Adrenal gland (tissue), 9 donors: ENCODE measurements at regions not wholly inside any gene's neighbourhood (a gene's known extent, or its start where the extent isn't known, plus 50 kb on each side); places are given as distances from the start of the nearest gene placed in this dataset.

Experiments
- DNase-seq, 7 donors: peaks; one replicate each; pipeline ENCODE4 v3.0.0-alpha.2; 2019 to 2020
- H3K27ac ChIP-seq, 5 donors: fragments of 200-600 bp; sonication (generic) in 4 of 5; 1 replicate in 3 of 5; 2 replicates in 2 of 5; pipeline versions ENCODE4 v1.5.1 to v1.8.0; 2016 to 2020; ENCODE audit warnings: mild to moderate bottlenecking in 1 of 5
- H3K27me3 ChIP-seq: fragments of 200-600 bp; 2 replicates; pipeline ENCODE4 v1.8.0; 2021
- H3K36me3 ChIP-seq, 2 donors: fragments of 200-600 bp; replicated peaks in 1 of 2; 1 replicate in 1 of 2; 2 replicates in 1 of 2; pipeline versions ENCODE4 v1.5.1 to v1.8.0; 2018 to 2022
- H3K4me1 ChIP-seq, 2 donors: fragments of 200-600 bp; replicated peaks in 1 of 2; 1 replicate in 1 of 2; 2 replicates in 1 of 2; pipeline versions ENCODE4 v1.5.1 to v1.8.0; 2018 to 2021
- H3K4me3 ChIP-seq, 4 donors: fragments of 200-600 bp; sonication (generic) in 3 of 4; one replicate each; pipeline ENCODE4 v1.5.1; 2016 to 2018
- H3K9me3 ChIP-seq, 3 donors: fragments of 200-600 bp; sonication (generic) in 1 of 3; replicated peaks in 1 of 3; 1 replicate in 2 of 3; 2 replicates in 1 of 3; pipeline versions ENCODE4 v1.5.1 to v1.8.0; 2016 to 2021
- POLR2A ChIP-seq, 2 donors: fragments of 450-650 bp; IDR thresholded peaks; one replicate each; pipeline ENCODE4 v1.6.1; 2017; ENCODE audit warnings: antibody characterized with exemption in 2 of 2, mild to moderate bottlenecking in 2 of 2, moderate library complexity in 1 of 2
- WGBS, 4 donors: extraction: QIAGEN DNeasy Blood & Tissue Kit in 2 of 4; methylation state at CpG; one replicate each; pipeline versions ENCODE4 v1.1.5 to v1.1.7; 2013 to 2017; 5-methylcytosine and 5-hydroxymethylcytosine counted together
- intact Hi-C, 2 donors: fragments of 100-400 bp; cut with DNase I; formaldehyde crosslinking; loops; one replicate each; pipeline versions ENCODE4 v1.14.1 to v1.15.0; 2022 to 2023
- TF ChIP-seq, protein P1 (sequence below), 6 experiments: fragments of 450-650 bp in 4 of 6; fragments of 200-600 bp in 2 of 6; sonication (generic) in 1 of 6; IDR thresholded peaks; 1 replicate in 5 of 6; 2 replicates in 1 of 6; pipeline versions ENCODE4 v1.5.1 to v1.8.0; 2016 to 2021; ENCODE audit warnings: antibody characterized with exemption in 6 of 6, mild to moderate bottlenecking in 2 of 6, moderate library complexity in 1 of 6
- donor health status: healthy with polysubstance abuse.
- donor health status: Bipolar disorder and iron deficiency.
- donor health status: DM: yes; HTN: yes; CAD: no.
- donor health status: DM: no; HTN: no; CAD: no.
- donor health status: DM: no; HTN: no; CAD: no.

DNA sequence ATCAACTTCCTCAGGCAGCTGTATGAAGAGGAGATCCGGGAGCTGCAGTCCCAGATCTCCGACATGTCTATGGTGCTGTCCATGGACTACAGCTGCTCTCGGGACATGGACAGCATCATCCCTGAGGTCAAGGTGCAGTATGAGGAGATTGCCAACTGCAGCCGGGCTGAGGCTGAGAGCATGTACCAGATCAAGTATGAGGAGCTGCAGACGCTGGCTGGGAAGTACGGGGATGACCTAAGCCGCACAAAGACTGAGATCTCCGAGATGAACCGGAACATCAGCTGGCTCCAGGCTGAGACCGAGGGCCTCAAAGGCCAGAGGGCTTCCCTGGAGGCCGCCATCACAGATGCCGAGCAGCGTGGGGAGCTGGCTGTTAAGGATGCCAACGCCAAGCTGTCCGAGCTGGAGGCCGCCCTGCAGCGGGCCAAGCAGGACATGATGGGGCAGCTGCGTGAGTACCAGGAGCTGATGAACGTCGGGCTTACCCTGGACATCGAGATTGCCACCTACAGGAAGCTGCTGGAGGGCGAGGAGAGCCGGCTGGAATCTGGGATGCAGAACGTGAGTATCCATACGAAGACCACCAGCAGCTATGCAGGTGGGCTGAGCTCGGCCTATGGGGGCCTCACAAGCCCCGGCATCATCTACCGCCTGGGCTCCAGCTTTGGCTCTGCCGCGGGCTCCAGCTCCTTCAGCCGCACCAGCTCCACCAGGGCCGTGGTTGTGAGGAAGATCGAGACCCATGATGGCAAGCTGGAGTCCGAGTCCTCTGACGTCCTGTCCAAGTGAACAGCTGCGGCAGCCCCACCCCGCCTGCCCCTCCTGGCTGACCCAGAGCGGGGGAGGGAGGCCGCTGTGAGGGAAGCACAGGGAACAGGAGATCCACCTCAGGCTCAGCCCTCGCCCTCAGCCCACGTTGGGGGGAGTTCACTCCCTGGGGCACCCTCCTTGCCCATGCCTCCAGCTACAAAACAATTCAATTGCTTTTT is 84.0 kb downstream of the SEC61B start:
- DNase-seq, result no peak
- Histone ChIP-seq H3K27me3 (no peaks in the 10 kb centered on the region), H3K9me3 (no peaks in the 10 kb centered on the region), H3K4me3 (no peak overlapping the region), H3K27ac (no peak overlapping the region), H3K4me1 (no peaks in the 10 kb centered on the region), H3K36me3 (no peaks in the 10 kb centered on the region)
- intact Hi-C loops, result loop anchor here in 1 of 2 donors (5.0 kb wide), 1 partner anchor 51 kb away; no protein-coding TSS in a partner anchor
- 93 to 95% (median 94%) methylated on average over 24 to 41 of the region's 41 CpGs for WGBS, 4 donors
- no peak for TF ChIP-seq POLR2A (IDR thresholded peaks at IDR 0.05)
- TF ChIP-seq, protein P1, sequence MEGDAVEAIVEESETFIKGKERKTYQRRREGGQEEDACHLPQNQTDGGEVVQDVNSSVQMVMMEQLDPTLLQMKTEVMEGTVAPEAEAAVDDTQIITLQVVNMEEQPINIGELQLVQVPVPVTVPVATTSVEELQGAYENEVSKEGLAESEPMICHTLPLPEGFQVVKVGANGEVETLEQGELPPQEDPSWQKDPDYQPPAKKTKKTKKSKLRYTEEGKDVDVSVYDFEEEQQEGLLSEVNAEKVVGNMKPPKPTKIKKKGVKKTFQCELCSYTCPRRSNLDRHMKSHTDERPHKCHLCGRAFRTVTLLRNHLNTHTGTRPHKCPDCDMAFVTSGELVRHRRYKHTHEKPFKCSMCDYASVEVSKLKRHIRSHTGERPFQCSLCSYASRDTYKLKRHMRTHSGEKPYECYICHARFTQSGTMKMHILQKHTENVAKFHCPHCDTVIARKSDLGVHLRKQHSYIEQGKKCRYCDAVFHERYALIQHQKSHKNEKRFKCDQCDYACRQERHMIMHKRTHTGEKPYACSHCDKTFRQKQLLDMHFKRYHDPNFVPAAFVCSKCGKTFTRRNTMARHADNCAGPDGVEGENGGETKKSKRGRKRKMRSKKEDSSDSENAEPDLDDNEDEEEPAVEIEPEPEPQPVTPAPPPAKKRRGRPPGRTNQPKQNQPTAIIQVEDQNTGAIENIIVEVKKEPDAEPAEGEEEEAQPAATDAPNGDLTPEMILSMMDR (IDR thresholded peaks at IDR 0.05), result no peak

GRCh38 chr9:99307851-99308250 is 85.8 kb downstream of the SEC61B start:
- no peaks in the 10 kb centered on the region for H3K4me1 ChIP-seq
- no peak for DNase-seq
- no peaks in the 10 kb centered on the region for H3K27me3 ChIP-seq
- TF ChIP-seq, protein P1 (IDR thresholded peaks at IDR 0.05), result no peak
- TF ChIP-seq POLR2A (IDR thresholded peaks at IDR 0.05), result no peak
- H3K4me3 ChIP-seq, result no peak overlapping the region
- no peaks in the 10 kb centered on the region for H3K36me3 ChIP-seq
- H3K27ac ChIP-seq, result no peak overlapping the region
- no peaks in the 10 kb centered on the region for H3K9me3 ChIP-seq
- intact Hi-C loops, result loop anchor here in 1 of 2 donors (5.0 kb wide), 1 partner anchor 49 kb away; no protein-coding TSS in a partner anchor
- WGBS, 4 donors, result 62 to 68% (median 66%) methylated on average over 4 of the region's 4 CpGs

GRCh38 chr9:99309141-99309939 is 87.3 kb downstream of the SEC61B start:
- H3K27ac ChIP-seq, result no peak overlapping the region
- WGBS, 4 donors, result 85 to 89% (median 87%) methylated on average over 7 of the region's 7 CpGs
- no peaks in the 10 kb centered on the region for H3K36me3 ChIP-seq
- no peak overlapping the region for H3K4me3 ChIP-seq
- no peaks in the 10 kb centered on the region for H3K4me1 ChIP-seq
- no peaks in the 10 kb centered on the region for H3K27me3 ChIP-seq
- no peak for TF ChIP-seq POLR2A (IDR thresholded peaks at IDR 0.05)
- TF ChIP-seq, protein P1 (IDR thresholded peaks at IDR 0.05), result no peak
- intact Hi-C loops, result loop anchor here in 1 of 2 donors (5.0 kb wide), 1 partner anchor 48 kb away; no protein-coding TSS in a partner anchor
- no peaks in the 10 kb centered on the region for H3K9me3 ChIP-seq
- no peak for DNase-seq

GRCh38 chr9:99312736-99313135 is 90.7 kb downstream of the SEC61B start:
- DNase-seq, result no peak
- intact Hi-C loops, result no loop called here
- no peak for TF ChIP-seq POLR2A (IDR thresholded peaks at IDR 0.05)
- TF ChIP-seq, protein P1 (IDR thresholded peaks at IDR 0.05), result no peak
- no peaks in the 10 kb centered on the region for H3K27me3 ChIP-seq
- no peaks in the 10 kb centered on the region for H3K36me3 ChIP-seq
- H3K4me1 ChIP-seq, result no peaks in the 10 kb centered on the region
- H3K9me3 ChIP-seq, result no peaks in the 10 kb centered on the region
- WGBS, 4 donors, result 67 to 75% (median 71%) methylated on average over 2 of the region's 2 CpGs
- no peak overlapping the region for H3K4me3 ChIP-seq
- no peak overlapping the region for H3K27ac ChIP-seq
